ENCODE measurements at regions not wholly inside any gene's neighbourhood (a gene's known extent, or its start where the extent isn't known, plus 50 kb on each side); places are given as distances from the start of the nearest gene placed in this dataset.

DNA sequence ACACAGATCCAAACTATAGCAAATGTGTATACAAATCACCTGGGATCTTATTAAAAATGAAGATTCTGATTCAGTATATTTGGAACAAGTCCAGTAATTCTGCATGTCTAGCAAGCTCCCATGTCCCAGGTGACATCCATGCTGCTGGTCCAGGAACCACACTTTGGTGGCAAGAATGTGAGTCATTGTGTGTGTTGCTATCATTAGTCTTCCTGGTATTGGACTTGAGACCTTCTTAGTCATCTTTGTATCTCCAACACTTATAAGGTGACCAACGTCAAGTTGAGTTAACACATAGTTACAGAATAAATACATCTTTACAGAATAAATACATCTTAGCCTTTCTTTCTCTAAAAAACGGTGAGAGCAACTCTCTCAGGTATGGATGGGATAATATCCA is 107.9 kb upstream of the NDUFV2 start (continued):
- TF ChIP-seq NANOG (IDR thresholded peaks at IDR 0.05; ENCODE audit: insufficient read depth, low read depth, low read length, poor library complexity, severe bottlenecking) (no peak), EGR1 (IDR thresholded peaks at IDR 0.05; ENCODE audit: borderline replicate concordance, low read depth, low read length) (no peak), JUN (IDR thresholded peaks at IDR 0.05; ENCODE audit: low read depth, low read length) (no peak)

Data from H1 (cell line).